AG04450 (cell line): ENCODE measurements at regions not wholly inside any gene's neighbourhood (a gene's known extent, or its start where the extent isn't known, plus 50 kb on each side); places are given as distances from the start of the nearest gene placed in this dataset.
"Not testable (repeated sequence)": the region's sequence is repeated elsewhere in the genome, so short reads cannot be mapped to it uniquely, and the experiment has no call there.

Source experiments
- CTCF ChIA-PET: fragments of 300-600, 350-600 bp; formaldehyde crosslinking; extraction: SDS; loops from one replicate; lab custom pipeline; 2022; ENCODE audit warnings: antibody characterized with exemption, inconsistent platforms; lab: Charles Lee
- POLR2A ChIA-PET: fragments of 350-600 bp; formaldehyde crosslinking; extraction: SDS; loops from one replicate; lab custom pipeline; 2021; ENCODE audit warnings: antibody characterized with exemption, inconsistent platforms; lab: Yijun Ruan, JAX
- DNase-seq: peaks from one replicate; pipeline ENCODE4 v3.0.0-alpha.2; 2011; ENCODE audit warnings: low read depth, low spot score
- H3K27ac ChIP-seq: one replicate; pipeline ENCODE4 v1.5.1; 2012; ENCODE audit warnings: low read depth, low read length, control low read depth
- H3K27me3 ChIP-seq: one replicate; pipeline ENCODE4 v1.6.0; 2012; ENCODE audit warnings: low read length; ENCODE audit not compliant: control insufficient read depth, insufficient read depth
- H3K4me3 ChIP-seq: 2 replicates; pipeline ENCODE4 v1.5.1; 2011; ENCODE audit warnings: mild to moderate bottlenecking, low read depth, low read length, control low read depth
- H3K9me3 ChIP-seq: 2 replicates; pipeline ENCODE4 v1.5.1; 2012; ENCODE audit warnings: low read length; ENCODE audit not compliant: control insufficient read depth, insufficient read depth
- TF ChIP-seq, protein P1 (sequence below): IDR thresholded peaks from 2 replicates; pipeline ENCODE4 v1.5.1; 2011; ENCODE audit warnings: low read depth, low read length, control low read depth, inconsistent platforms

DNA sequence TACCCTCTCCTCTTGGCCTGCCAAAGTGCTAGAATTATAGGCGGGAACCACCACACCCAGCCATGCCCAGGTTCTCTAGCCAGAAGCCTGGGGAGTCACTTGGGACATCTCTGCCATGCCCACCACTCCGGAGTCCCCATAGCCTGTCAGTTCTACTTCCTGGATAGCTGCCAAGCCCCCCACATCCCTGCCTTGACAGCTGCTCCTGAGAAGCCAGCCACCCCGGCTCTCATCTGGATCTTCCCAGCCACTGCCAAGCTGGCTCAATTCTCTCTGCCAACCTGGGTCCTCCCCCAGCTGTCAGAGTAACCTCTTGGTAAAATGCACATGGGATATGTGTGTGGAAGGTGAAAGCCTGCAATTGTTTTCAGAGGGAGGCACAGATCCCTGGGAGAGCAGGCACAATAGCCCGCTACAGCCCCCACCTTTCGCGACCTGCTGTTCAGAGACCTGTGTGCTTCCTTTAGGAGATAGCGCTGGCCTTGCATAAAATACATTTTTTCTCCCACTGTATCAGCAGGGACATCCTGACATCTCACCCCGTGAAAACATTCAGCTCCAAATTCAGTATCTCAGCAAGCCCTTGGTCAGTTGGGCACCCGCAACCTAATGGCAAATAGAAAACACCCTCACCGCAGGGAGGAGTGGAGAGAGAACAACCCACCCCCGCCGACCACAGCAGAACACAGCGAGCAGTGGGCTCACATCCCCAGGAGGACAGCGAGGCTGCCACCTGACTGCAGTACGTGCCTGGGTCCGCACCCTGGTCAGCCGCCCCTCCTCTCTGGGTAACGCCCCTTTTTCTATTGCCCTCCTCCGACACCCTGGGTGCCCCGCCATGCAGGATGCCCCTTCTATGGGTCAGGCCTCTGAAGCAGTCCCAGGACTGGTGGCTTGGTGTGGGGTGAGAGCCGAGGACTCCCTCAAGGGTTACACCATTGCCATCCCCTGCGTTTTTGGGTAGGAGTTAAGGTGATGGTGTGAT lies 1342.2 kb downstream of the BRD1 start:
- Histone ChIP-seq H3K27me3 (peaks cover 6% of the 10 kb centered on the region), H3K9me3 (peaks cover 25% of the 10 kb centered on the region), H3K4me3 (no peak overlapping the region), H3K27ac (no peak overlapping the region)
- TF ChIP-seq, protein P1, sequence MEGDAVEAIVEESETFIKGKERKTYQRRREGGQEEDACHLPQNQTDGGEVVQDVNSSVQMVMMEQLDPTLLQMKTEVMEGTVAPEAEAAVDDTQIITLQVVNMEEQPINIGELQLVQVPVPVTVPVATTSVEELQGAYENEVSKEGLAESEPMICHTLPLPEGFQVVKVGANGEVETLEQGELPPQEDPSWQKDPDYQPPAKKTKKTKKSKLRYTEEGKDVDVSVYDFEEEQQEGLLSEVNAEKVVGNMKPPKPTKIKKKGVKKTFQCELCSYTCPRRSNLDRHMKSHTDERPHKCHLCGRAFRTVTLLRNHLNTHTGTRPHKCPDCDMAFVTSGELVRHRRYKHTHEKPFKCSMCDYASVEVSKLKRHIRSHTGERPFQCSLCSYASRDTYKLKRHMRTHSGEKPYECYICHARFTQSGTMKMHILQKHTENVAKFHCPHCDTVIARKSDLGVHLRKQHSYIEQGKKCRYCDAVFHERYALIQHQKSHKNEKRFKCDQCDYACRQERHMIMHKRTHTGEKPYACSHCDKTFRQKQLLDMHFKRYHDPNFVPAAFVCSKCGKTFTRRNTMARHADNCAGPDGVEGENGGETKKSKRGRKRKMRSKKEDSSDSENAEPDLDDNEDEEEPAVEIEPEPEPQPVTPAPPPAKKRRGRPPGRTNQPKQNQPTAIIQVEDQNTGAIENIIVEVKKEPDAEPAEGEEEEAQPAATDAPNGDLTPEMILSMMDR: no peak
- CTCF ChIA-PET: no interaction called here
- DNase-seq: no peak
- POLR2A ChIA-PET: no interaction called here

DNA sequence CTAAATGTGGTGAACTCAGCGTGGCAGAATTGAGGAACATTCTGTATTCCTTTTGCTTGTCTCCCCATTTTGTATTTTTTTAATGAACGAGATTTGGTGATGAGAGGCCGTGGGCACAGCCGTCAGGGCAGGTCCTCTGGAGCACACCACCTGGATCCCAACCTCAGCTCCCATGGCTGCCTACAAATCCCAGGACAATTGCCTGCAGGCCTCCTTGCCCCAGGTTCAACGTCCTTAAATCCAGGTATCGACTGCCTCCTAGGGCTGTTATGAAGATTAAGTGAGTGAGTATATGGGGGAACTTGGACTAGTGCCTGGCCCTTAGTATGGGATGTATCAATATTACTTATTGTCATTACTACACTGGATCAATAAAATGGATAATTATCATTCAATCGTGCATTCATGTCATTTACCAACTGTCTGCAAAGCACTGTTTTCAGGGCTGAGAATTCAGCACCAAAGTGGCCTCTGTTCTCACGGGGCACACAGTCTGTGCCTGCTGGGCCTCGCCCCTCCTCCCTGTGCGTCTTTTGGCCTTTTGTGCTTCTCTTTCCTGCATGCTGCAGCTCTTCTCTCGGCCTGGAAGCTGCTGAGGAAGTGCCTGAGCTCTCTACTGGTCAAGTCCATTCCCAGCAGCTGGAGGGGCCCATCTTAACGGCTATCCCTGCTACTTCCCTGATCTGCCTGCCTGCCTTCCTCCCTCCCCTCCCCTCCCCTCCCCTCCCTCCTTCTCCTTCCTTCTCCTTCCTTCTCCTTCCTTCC lies 1343.7 kb downstream of the BRD1 start:
- H3K27ac ChIP-seq: no peak overlapping the region
- H3K4me3 ChIP-seq: no peak overlapping the region
- H3K27me3 ChIP-seq: peaks cover 3% of the 10 kb centered on the region
- ChIA-PET POLR2A (no interaction called here), CTCF (no interaction called here)
- peaks cover 32% of the 10 kb centered on the region for H3K9me3 ChIP-seq
- no peak for DNase-seq
- TF ChIP-seq, protein P1: no peak

- H3K27ac ChIP-seq: no peak overlapping the region
- H3K4me3 ChIP-seq: no peak overlapping the region
- peaks cover 43% of the 10 kb centered on the region for H3K9me3 ChIP-seq
- no peaks in the 10 kb centered on the region for H3K27me3 ChIP-seq
- TF ChIP-seq, protein P1: no peak
- CTCF ChIA-PET: no interaction called here
- no peak for DNase-seq
- POLR2A ChIA-PET: no interaction called here
Observed at GRCh38 chr22:48482771-48483170, 1344.9 kb downstream of the BRD1 start.

- POLR2A ChIA-PET, H3K27ac ChIP-seq, H3K4me3 ChIP-seq, CTCF ChIA-PET, H3K27me3 ChIP-seq, DNase-seq: not testable (repeated sequence)
- peaks cover 47% of the 10 kb centered on the region for H3K9me3 ChIP-seq
Observed at GRCh38 chr22:48482198-48482597, 1345.5 kb downstream of the BRD1 start.

- H3K27ac ChIP-seq: no peak overlapping the region
- H3K9me3 ChIP-seq: peaks cover 52% of the 10 kb centered on the region
- ChIA-PET POLR2A (no interaction called here), CTCF (no interaction called here)
- DNase-seq: no peak
- TF ChIP-seq, protein P1: no peak
- no peaks in the 10 kb centered on the region for H3K27me3 ChIP-seq
- H3K4me3 ChIP-seq: no peak overlapping the region
Observed at GRCh38 chr22:48481748-48482147, 1345.9 kb downstream of the BRD1 start.
